NT2/D1 (cell line): ENCODE measurements at regions not wholly inside any gene's neighbourhood (a gene's known extent, or its start where the extent isn't known, plus 50 kb on each side); places are given as distances from the start of the nearest gene placed in this dataset.
"Not testable (repeated sequence)": the region's sequence is repeated elsewhere in the genome, so short reads cannot be mapped to it uniquely, and the experiment has no call there.

ENCODE experiments used
- DNase-seq: peaks from one replicate; pipeline ENCODE4 v3.0.0-alpha.2; 2011; ENCODE audit warnings: low read depth, low spot score
- H3K27me3 ChIP-seq: 2 replicates; pipeline ENCODE4 v1.6.0; 2011; ENCODE audit warnings: mild to moderate bottlenecking; ENCODE audit not compliant: insufficient read length, insufficient read depth
- H3K36me3 ChIP-seq: 2 replicates; pipeline ENCODE4 v1.6.1; 2011; ENCODE audit warnings: mild to moderate bottlenecking, low read length, mixed read lengths; ENCODE audit not compliant: insufficient read depth, insufficient read length
- H3K4me1 ChIP-seq: 2 replicates; pipeline ENCODE4 v1.5.1; 2011; ENCODE audit not compliant: insufficient read depth, insufficient read length
- H3K4me3 ChIP-seq: 2 replicates; pipeline ENCODE4 v1.5.1; 2011; ENCODE audit warnings: low read depth; ENCODE audit not compliant: insufficient read length
- H3K9ac ChIP-seq: 2 replicates; pipeline ENCODE4 v1.6.0; 2011; ENCODE audit warnings: low read depth; ENCODE audit not compliant: insufficient read length
- H3K9me3 ChIP-seq: 2 replicates; pipeline ENCODE4 v1.5.1; 2011; ENCODE audit warnings: mild to moderate bottlenecking, low read length; ENCODE audit not compliant: insufficient read depth
- SUZ12 ChIP-seq: IDR thresholded peaks from 2 replicates; pipeline ENCODE4 v1.6.1; 2011; ENCODE audit not compliant: insufficient read length, insufficient read depth; ENCODE audit errors: extremely low read depth
- YY1 ChIP-seq: IDR thresholded peaks from 2 replicates; pipeline ENCODE4 v1.6.1; 2011; ENCODE audit not compliant: insufficient read length, insufficient read depth
- ZNF274 ChIP-seq: IDR thresholded peaks from 2 replicates; pipeline ENCODE4 v1.6.1; 2011; ENCODE audit warnings: mild to moderate bottlenecking, low read depth, low read length

DNA sequence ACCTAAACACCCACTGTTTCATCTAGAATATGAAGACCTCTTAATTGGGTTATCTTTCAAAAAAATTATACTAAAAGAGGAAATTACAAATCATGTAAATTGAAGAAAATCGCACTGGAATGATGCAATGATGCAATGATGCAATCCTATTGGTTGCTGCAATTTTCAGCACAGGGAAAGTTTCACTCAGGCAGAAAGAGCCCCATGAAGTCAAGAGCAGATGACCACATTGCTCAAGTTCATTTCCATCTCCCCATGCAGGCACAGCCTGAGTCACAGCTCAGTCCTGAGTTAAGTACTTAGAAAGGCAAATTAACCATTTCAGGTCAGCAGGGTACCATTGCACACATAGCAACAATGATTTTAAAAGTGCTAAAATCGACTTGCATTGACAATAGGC, 180.3 kb upstream of the MYO3A start:
- no peaks in the 10 kb centered on the region for H3K4me1 ChIP-seq
- H3K9ac ChIP-seq = no peak overlapping the region
- H3K9me3 ChIP-seq = peaks cover 8% of the 10 kb centered on the region; the same call in 1 of the 2 replicates
- no peak for TF ChIP-seq SUZ12
- TF ChIP-seq ZNF274 = no peak
- no peak for TF ChIP-seq YY1
- no peak overlapping the region for H3K4me3 ChIP-seq
- H3K36me3 ChIP-seq = no peaks in the 10 kb centered on the region
- DNase-seq = peak; percentile 36
- no peaks in the 10 kb centered on the region for H3K27me3 ChIP-seq

DNA sequence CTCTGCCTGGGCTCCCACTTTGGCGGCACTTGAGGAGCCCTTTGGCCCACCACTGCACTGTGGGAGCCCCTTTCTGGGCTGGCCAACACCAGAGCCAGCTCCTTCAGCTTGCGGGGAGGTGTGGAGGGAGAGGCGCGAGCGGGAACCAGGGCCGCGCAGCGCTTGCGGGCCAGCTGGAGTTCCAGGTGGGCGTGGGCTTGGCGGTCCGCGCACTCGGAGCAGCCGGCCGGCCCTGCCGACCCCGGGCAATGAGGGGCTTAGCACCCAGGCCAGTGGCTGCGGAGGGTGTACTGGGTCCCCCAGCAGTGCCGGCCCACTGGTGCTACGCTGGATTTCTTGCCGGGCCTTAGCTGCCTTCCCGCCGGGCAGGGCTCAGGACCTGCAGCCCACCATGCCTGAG, 178.2 kb upstream of the MYO3A start:
- not testable (repeated sequence) for H3K9me3 ChIP-seq, H3K36me3 ChIP-seq, DNase-seq, H3K9ac ChIP-seq, H3K4me3 ChIP-seq, H3K27me3 ChIP-seq, H3K4me1 ChIP-seq

DNA sequence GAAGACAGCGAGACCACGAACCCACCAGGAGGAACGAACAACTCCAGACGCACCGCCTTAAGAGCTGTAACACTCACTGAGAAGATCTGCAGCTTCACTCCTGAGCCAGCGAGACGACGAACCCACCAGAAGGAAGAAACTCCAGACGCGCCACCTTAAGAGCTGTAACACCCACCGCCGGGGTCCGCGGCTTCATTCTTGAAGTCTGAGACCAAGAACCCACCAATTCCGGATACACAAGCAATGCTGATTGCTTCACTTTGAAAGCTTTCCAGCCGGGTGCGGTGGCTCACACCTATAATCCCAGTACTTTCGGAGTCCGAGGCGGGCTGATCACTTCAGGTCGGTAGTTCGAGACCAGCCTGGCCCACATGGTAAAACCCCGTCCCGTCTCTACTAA, 177.2 kb upstream of the MYO3A start:
- TF ChIP-seq SUZ12 (no peak), ZNF274 (no peak), YY1 (no peak)
- no peak for DNase-seq
- Histone ChIP-seq H3K36me3 (no peaks in the 10 kb centered on the region), H3K4me3 (no peak overlapping the region), H3K9ac (no peak overlapping the region), H3K27me3 (no peaks in the 10 kb centered on the region), H3K9me3 (peaks cover 8% of the 10 kb centered on the region; the same call in 1 of the 2 replicates), H3K4me1 (no peaks in the 10 kb centered on the region)

DNA sequence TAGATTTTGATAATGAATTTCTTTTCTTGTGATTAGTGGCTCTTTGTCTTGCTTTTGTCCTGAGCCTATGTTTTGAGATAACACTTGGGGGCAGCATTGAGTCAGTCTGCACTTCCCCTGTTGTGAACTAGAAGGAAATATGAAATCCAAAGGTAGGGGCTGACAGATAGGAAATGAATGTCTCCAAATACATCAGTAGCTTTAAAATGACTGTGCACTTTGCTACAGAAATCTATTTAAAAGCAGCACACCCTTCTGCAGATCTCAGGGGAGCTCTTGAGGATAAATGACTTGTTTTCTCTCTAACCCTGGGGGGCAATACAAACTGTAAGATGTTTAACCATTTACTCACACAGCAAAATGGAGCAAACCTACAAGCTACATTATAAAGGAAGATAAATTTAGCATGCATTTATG, 176.0 kb upstream of the MYO3A start:
- DNase-seq = peak; percentile 47
- H3K9ac ChIP-seq = no peak overlapping the region

DNA sequence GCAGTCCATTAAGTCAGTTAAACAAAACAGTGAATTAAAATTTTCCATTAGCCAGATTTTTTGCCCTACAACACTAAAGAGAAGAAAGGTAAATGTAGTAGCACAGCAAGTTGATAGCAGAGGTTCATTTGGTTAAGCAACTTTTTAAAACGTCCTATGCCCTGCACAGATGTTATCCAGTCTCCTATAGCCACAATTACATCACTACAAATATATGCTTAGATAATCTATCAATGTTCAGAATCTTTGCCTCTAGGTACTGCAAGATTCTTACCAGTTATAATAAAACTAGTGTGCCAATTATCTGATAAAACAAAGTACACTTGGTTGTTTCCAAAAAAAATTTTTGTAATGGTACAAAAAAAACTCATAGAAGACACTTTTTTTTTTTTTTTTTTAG, 175.5 kb upstream of the MYO3A start:
- Histone ChIP-seq H3K27me3 (no peaks in the 10 kb centered on the region), H3K9me3 (peaks cover 25% of the 10 kb centered on the region; the same call in 1 of the 2 replicates), H3K4me1 (no peaks in the 10 kb centered on the region), H3K4me3 (no peak overlapping the region), H3K36me3 (no peaks in the 10 kb centered on the region), H3K9ac (no peak overlapping the region)
- no peak for DNase-seq
- TF ChIP-seq SUZ12 (no peak), YY1 (no peak), ZNF274 (no peak)

More for the DNA sequence above, 176.0 kb upstream of the MYO3A start:
- H3K9me3 ChIP-seq = peaks cover 20% of the 10 kb centered on the region; the same call in 1 of the 2 replicates
- H3K36me3 ChIP-seq = no peaks in the 10 kb centered on the region
- H3K4me1 ChIP-seq = no peaks in the 10 kb centered on the region
- H3K4me3 ChIP-seq = no peak overlapping the region
- no peak for TF ChIP-seq YY1
- no peak for TF ChIP-seq ZNF274
- no peak for TF ChIP-seq SUZ12
- H3K27me3 ChIP-seq = no peaks in the 10 kb centered on the region

DNA sequence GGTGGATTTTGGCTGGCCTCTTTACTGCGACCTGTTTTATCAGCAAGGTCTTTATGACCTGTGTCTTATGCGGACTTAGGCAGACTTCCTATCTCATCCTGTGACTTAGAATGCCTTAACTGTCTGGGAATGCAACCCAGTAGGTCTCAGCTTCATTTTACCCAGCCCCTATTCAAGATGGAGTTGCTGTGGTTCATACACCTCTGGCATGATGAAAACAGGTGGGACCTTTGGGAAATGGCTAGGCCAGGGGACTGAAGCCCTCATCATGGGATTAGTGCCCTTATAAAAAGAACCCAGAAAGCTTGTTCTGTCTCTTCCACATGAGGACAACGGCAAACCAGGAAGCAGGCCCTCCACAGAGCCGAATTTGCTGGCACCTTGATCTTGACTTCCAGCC, 172.1 kb upstream of the MYO3A start:
- Histone ChIP-seq H3K36me3 (no peaks in the 10 kb centered on the region), H3K9ac (no peak overlapping the region), H3K4me3 (no peak overlapping the region), H3K27me3 (peaks cover 6% of the 10 kb centered on the region), H3K9me3 (peaks cover 25% of the 10 kb centered on the region; the same call in 1 of the 2 replicates), H3K4me1 (peaks cover 2% of the 10 kb centered on the region)
- TF ChIP-seq YY1 (no peak), SUZ12 (no peak)
- DNase-seq = no peak

DNA sequence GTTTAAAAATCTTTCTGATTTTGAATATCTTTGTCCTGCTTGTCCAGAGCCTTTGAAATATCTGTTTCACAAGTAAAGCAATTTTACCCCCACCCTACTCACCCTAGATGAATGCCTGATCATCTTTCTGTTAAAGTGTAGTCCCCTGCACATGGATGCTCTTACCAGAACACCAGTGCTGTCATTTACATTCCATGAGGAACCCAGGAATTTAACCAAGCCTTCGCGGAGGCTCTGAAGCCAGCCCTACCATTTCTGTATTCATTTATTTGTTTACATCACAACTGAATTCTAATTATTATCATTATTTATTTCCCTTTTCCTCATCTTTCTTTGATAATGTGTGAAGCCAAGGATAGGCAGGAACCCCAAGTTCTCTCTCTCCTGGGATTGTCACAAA, 167.8 kb upstream of the MYO3A start:
- no peak overlapping the region for H3K9ac ChIP-seq
- TF ChIP-seq YY1 = no peak
- TF ChIP-seq ZNF274 = no peak
- TF ChIP-seq SUZ12 = no peak
- peaks cover 25% of the 10 kb centered on the region; the same call in 1 of the 2 replicates for H3K9me3 ChIP-seq
- DNase-seq = peak; percentile 27
- no peak overlapping the region for H3K4me3 ChIP-seq
- H3K4me1 ChIP-seq = peaks cover 2% of the 10 kb centered on the region
- peaks cover 6% of the 10 kb centered on the region for H3K27me3 ChIP-seq
- no peaks in the 10 kb centered on the region for H3K36me3 ChIP-seq

DNA sequence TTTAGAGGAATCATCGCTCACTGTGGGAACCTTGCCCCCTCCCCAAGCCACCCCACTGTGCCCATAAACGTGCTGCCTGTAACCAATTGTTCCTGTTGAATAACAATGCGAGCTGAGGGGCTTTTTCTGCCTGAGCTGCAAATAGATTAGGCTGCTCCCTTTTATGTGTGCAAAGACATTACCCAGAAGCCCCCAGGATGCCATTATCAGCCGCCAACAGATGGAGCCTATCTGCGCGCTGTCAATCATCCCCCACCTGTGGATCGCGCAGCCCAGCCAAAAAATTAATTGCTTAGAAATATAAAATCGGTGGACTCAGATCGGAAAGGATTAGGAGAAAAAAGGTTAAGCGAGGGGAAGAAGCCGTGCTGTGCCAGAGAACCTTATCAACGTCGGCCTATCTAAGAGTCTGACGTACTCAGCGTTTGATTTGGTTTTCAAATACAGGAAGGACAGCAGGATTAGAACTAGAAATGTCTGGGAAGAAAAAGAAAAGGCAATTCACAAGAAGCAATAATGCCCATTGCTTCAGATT, 167.3 kb upstream of the MYO3A start:
- peaks cover 2% of the 10 kb centered on the region for H3K4me1 ChIP-seq
- H3K27me3 ChIP-seq = peaks cover 6% of the 10 kb centered on the region
- H3K9me3 ChIP-seq = peaks cover 25% of the 10 kb centered on the region; the same call in 1 of the 2 replicates
- DNase-seq = peak; percentile 93
- no peak overlapping the region for H3K9ac ChIP-seq
- no peak overlapping the region for H3K4me3 ChIP-seq
- TF ChIP-seq SUZ12 = no peak
- no peak for TF ChIP-seq ZNF274
- no peak for TF ChIP-seq YY1
- H3K36me3 ChIP-seq = no peaks in the 10 kb centered on the region
